OCI-LY1 (cell line): ENCODE measurements at regions not wholly inside any gene's neighbourhood (a gene's known extent, or its start where the extent isn't known, plus 50 kb on each side); places are given as distances from the start of the nearest gene placed in this dataset.

Experiments used
- EZH2 ChIP-seq: fragments of 200-600 bp; sonication (generic), shearing (Covaris generic); IDR thresholded peaks from 2 replicates; pipeline ENCODE4 v1.8.0; 2017; ENCODE audit warnings: borderline replicate concordance, mixed run types, mild to moderate bottlenecking, antibody characterized with exemption, low read length, moderate library complexity, mixed read lengths
- TF ChIP-seq, protein P1 (sequence below): fragments of 200-600 bp; sonication (generic), shearing (Covaris generic); IDR thresholded peaks from 2 replicates; pipeline ENCODE4 v1.5.1; 2017; ENCODE audit warnings: mild to moderate bottlenecking, antibody characterized with exemption, low read length, moderate library complexity, mixed read lengths

DNA sequence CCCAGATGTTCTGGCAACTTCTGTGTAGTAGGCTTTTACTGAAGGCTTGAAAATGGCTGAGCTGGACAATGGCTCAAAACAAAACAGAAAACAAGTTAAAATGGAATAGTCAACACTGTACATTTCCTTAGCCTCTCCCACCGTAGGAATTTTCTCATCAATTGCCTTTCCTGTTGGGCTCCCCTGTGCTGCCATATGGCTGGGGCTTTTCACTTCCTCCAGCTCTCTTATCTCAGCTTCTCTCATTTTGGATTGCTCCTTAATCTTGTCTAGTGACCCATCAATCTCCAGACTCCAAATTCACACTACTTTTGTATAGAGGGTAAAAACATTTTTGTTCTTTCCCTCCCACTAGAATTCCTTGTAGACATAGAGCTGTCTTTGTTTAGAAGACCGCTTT is 50.4 kb upstream of the RPH3A start:
- TF ChIP-seq, protein P1, sequence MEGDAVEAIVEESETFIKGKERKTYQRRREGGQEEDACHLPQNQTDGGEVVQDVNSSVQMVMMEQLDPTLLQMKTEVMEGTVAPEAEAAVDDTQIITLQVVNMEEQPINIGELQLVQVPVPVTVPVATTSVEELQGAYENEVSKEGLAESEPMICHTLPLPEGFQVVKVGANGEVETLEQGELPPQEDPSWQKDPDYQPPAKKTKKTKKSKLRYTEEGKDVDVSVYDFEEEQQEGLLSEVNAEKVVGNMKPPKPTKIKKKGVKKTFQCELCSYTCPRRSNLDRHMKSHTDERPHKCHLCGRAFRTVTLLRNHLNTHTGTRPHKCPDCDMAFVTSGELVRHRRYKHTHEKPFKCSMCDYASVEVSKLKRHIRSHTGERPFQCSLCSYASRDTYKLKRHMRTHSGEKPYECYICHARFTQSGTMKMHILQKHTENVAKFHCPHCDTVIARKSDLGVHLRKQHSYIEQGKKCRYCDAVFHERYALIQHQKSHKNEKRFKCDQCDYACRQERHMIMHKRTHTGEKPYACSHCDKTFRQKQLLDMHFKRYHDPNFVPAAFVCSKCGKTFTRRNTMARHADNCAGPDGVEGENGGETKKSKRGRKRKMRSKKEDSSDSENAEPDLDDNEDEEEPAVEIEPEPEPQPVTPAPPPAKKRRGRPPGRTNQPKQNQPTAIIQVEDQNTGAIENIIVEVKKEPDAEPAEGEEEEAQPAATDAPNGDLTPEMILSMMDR, result no peak
- TF ChIP-seq EZH2, result no peak
